Kidney epithelial cell (primary cell): ENCODE measurements at regions not wholly inside any gene's neighbourhood (a gene's known extent, or its start where the extent isn't known, plus 50 kb on each side); places are given as distances from the start of the nearest gene placed in this dataset.

ENCODE experiments used
- DNase-seq: peaks from one replicate; pipeline ENCODE4 v3.0.0-alpha.2; 2010; ENCODE audit warnings: low read depth
- H3K27me3 ChIP-seq: 2 replicates; pipeline ENCODE4 v1.6.0; 2011; ENCODE audit warnings: low read length; ENCODE audit not compliant: control insufficient read depth, insufficient read depth
- H3K36me3 ChIP-seq: 2 replicates; pipeline ENCODE4 v1.5.1; 2011; ENCODE audit warnings: low read length; ENCODE audit not compliant: control insufficient read depth, insufficient read depth
- H3K4me3 ChIP-seq: 2 replicates; pipeline ENCODE4 v1.5.1; 2011; ENCODE audit warnings: low read depth, mild to moderate bottlenecking, control low read depth, low read length
- TF ChIP-seq, protein P1 (sequence below): IDR thresholded peaks from 2 replicates; pipeline ENCODE4 v1.5.1; 2011; ENCODE audit warnings: mild to moderate bottlenecking, moderate library complexity, low read length, control low read depth, inconsistent platforms; ENCODE audit not compliant: insufficient read depth, poor library complexity, severe bottlenecking

DNA sequence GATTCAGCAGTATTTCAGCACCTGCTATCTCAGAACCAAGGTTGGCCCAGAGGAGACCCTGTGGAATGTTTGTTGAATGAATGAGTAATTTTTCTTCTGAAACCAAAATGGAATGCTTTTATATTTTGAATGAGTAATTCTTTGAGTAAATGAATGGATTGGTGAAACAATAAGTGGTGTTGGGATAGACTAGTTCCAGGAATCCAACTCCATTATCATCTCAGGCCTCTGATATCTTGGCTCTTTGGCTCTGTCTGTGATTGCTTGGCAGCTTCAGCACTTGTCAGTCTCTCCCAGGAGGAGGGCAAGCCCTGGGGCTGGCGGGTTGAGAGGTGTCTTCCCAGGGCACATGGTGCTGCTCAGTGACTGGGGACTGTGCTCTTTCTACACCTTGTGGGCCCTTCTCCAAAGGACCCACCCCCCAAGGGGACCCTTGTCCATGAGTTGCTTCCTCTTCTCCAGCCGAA lies 284.4 kb upstream of the FOXF1 start:
- TF ChIP-seq, protein P1, sequence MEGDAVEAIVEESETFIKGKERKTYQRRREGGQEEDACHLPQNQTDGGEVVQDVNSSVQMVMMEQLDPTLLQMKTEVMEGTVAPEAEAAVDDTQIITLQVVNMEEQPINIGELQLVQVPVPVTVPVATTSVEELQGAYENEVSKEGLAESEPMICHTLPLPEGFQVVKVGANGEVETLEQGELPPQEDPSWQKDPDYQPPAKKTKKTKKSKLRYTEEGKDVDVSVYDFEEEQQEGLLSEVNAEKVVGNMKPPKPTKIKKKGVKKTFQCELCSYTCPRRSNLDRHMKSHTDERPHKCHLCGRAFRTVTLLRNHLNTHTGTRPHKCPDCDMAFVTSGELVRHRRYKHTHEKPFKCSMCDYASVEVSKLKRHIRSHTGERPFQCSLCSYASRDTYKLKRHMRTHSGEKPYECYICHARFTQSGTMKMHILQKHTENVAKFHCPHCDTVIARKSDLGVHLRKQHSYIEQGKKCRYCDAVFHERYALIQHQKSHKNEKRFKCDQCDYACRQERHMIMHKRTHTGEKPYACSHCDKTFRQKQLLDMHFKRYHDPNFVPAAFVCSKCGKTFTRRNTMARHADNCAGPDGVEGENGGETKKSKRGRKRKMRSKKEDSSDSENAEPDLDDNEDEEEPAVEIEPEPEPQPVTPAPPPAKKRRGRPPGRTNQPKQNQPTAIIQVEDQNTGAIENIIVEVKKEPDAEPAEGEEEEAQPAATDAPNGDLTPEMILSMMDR: no peak
- no peak overlapping the region for H3K4me3 ChIP-seq
- DNase-seq: no peak
- no peaks in the 10 kb centered on the region for H3K36me3 ChIP-seq
- H3K27me3 ChIP-seq: peaks cover 9% of the 10 kb centered on the region

DNA sequence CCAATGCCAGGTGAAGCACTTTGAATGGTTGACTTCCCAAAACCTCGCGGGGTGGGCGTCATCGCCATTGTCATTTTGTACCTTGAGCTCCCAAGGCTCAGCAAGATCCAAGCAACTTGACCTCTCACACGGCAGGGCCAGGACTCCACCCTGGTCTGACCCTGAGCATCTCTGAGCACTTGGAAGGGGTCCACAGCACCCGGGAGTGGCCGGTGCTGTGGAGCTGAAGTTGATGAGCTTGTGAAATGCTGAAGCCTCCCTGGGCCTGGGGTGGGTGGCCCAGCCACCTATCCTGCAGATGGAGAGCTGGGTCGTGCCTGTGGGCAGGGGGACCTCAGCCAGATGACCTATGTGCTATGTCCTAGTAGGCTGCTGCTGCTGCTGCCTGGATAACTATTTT lies 283.3 kb upstream of the FOXF1 start:
- no peak for DNase-seq
- TF ChIP-seq, protein P1: no peak
- no peaks in the 10 kb centered on the region for H3K36me3 ChIP-seq

DNA sequence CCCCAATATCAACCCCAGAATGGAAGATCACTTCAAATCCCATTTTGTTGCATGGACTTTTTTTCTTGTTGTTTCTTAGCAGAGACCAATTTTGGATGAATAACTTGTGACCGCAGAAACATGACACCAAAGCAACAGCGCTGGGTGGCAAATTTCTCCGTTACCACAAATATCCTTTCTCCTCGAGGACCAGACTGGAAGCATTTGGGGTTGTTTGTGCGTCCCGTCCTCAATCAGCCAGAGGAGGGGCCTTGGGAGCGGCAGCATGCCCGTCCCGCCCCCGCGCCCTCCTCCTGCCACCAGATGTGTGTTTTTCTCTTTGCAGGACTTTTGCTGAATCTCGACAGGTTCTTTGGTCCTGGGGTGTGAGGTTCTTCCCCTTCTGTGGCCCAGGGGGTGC lies 282.5 kb upstream of the FOXF1 start:
- peaks cover 6% of the 10 kb centered on the region for H3K27me3 ChIP-seq
- H3K4me3 ChIP-seq: no peak overlapping the region
- TF ChIP-seq, protein P1: no peak
- no peaks in the 10 kb centered on the region for H3K36me3 ChIP-seq
- no peak for DNase-seq

More for the DNA sequence above, 283.3 kb upstream of the FOXF1 start:
- Histone ChIP-seq H3K27me3 (peaks cover 9% of the 10 kb centered on the region), H3K4me3 (no peak overlapping the region)

DNA sequence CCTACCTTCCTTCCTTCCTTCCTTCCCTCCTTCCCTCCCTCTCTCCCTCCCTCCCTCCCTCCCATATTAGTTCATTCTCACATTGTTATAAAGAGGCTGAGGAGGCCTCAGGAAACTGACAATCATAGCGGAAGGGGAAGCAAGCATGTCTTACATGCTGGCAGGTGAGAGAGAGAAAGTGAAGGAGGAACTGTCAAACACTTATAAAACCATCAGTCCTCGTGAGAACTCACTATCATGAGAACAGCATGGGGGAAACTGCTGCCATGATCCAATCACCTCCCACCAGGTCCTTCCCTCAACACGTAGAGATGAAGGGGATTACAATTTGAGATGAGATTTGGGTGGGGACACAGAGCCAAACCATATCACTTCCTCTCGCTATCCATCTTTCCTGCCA lies 281.6 kb upstream of the FOXF1 start:
- Histone ChIP-seq H3K36me3 (no peaks in the 10 kb centered on the region), H3K4me3 (no peak overlapping the region), H3K27me3 (peaks cover 6% of the 10 kb centered on the region)
- DNase-seq: no peak
- TF ChIP-seq, protein P1: no peak

DNA sequence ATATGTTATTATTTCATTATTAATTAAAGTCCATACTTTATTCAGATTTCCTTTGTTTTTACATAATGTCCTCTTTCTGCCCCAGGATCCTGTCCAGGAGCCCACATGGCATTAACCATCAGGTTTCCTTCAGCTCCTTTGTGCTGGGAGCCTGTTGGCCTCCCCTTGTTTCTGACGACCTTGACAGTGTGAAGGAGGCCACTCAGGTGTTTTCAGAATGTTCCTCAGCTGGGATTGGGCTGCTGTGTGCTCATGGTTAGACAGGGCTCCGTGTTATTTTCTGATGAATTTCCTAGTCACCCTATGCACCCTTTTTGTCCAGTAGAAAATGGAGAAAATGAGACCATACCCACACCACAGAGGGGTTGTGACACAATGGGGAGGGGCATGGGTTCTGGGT lies 281.0 kb upstream of the FOXF1 start:
- DNase-seq: no peak
- H3K27me3 ChIP-seq: peaks cover 6% of the 10 kb centered on the region
- TF ChIP-seq, protein P1: no peak
- H3K36me3 ChIP-seq: no peaks in the 10 kb centered on the region
- H3K4me3 ChIP-seq: no peak overlapping the region

DNA sequence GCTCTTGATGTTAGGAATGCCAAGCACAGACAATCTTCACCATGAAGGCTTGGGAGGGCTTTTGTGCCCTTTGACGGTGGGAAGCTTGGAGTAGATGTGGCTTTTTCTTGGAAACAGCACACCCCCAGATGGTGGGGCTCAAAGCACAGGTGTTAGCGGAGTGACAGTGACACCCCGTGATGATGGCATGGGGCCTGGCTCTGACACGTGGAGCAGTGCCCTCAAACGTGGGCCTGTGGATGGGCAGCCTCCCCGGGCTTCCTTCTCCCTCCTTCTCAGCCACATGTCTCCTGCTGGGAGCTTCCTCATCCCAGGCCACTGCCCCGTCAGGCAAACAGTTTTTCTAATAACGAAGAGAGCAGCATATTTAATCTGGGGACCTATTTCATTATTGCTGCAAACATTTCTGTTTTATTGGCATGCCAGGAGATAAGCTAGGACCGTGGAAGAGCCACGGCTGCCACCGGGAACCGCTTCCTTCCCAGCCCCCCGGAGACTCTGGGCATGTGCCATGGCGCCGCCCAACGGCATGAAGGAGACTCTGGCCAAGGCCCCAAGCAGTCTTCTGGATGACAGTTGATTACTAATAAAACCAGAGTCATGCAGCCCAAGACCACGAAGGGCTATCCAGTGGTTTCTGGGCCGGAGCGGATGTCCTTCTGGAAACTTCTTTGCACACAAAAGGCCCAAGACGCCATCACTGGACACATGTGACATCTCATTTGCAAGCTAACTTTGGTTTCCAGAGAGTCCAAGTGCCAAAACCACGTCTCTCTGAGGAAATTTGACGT lies 280.3 kb upstream of the FOXF1 start:
- H3K36me3 ChIP-seq: no peaks in the 10 kb centered on the region
- H3K4me3 ChIP-seq: no peak overlapping the region
- H3K27me3 ChIP-seq: peaks cover 6% of the 10 kb centered on the region
- TF ChIP-seq, protein P1: no peak
- DNase-seq: no peak
